HEK293 (cell line): ENCODE measurements at regions not wholly inside any gene's neighbourhood (a gene's known extent, or its start where the extent isn't known, plus 50 kb on each side); places are given as distances from the start of the nearest gene placed in this dataset.
A peak's percentile ranks its signal among the peaks of the same experiment; 100 is the strongest.

ENCODE experiments used
- CTCF ChIA-PET: fragments of 350-600 bp; formaldehyde crosslinking; extraction: SDS; loops from one replicate; lab custom pipeline; 2021; ENCODE audit warnings: antibody characterized with exemption; lab: Yijun Ruan, JAX
- POLR2A ChIA-PET: fragments of 300-600 bp; formaldehyde crosslinking; extraction: SDS; loops from one replicate; lab custom pipeline; 2020; ENCODE audit warnings: antibody characterized with exemption, inconsistent platforms; lab: Yijun Ruan, JAX
- H3K27ac ChIP-seq: fragments of 200-500 bp; sonication (Bioruptor generic); 2 replicates; pipeline ENCODE4 v1.5.1; 2014; ENCODE audit warnings: low read depth, low read length, control low read depth, inconsistent platforms; ENCODE audit errors: extremely low read depth
- H3K36me3 ChIP-seq, 2 experiments: fragments of 200-500 bp in 1 of 2; sonication (Bioruptor generic) in 1 of 2; 1 replicate in 1 of 2; 2 replicates in 1 of 2; pipeline ENCODE4 v1.5.1; 2014 to 2017; ENCODE audit warnings: inconsistent platforms in 2 of 2, low read length in 2 of 2; ENCODE audit not compliant: control insufficient read depth in 2 of 2, insufficient read depth in 1 of 2
- H3K4me1 ChIP-seq: fragments of 200-500 bp; sonication (Bioruptor generic); 2 replicates; pipeline ENCODE4 v1.5.1; 2014; ENCODE audit warnings: mild to moderate bottlenecking, low read length, inconsistent platforms; ENCODE audit not compliant: control insufficient read depth, insufficient read depth
- H3K4me3 ChIP-seq: 2 replicates; pipeline ENCODE4 v1.5.1; 2011; ENCODE audit warnings: low read depth, mild to moderate bottlenecking, control low read depth, low read length, moderate library complexity
- H3K9me3 ChIP-seq: fragments of 200-500 bp; sonication (Bioruptor generic); 2 replicates; pipeline ENCODE4 v1.5.1; 2014; ENCODE audit warnings: low read depth, low read length, inconsistent platforms; ENCODE audit not compliant: control insufficient read depth, insufficient read depth
- BCL11A ChIP-seq: fragments of 450-650 bp; formaldehyde crosslinking; IDR thresholded peaks from 2 replicates; pipeline ENCODE4 v1.5.1; 2016; ENCODE audit warnings: low read depth, missing biosample characterization, missing genetic modification characterization
- GLIS2 ChIP-seq: fragments of 450-650 bp; formaldehyde crosslinking; IDR thresholded peaks from 2 replicates; pipeline ENCODE4 v1.5.1; 2016; ENCODE audit warnings: missing biosample characterization, missing genetic modification characterization
- KLF1 ChIP-seq: fragments of 450-650 bp; formaldehyde crosslinking; IDR thresholded peaks from 2 replicates; pipeline ENCODE4 v1.5.1; 2016; ENCODE audit warnings: missing biosample characterization, missing genetic modification characterization
- PRDM1 ChIP-seq: fragments of 450-650 bp; formaldehyde crosslinking; IDR thresholded peaks from 2 replicates; pipeline ENCODE4; 2016; ENCODE audit warnings: missing biosample characterization, missing genetic modification characterization
- SALL2 ChIP-seq: fragments of 450-650 bp; formaldehyde crosslinking; IDR thresholded peaks from 2 replicates; pipeline ENCODE4 v1.5.0; 2017; ENCODE audit warnings: missing biosample characterization, mild to moderate bottlenecking, missing genetic modification characterization, borderline replicate concordance
- TRIM28 ChIP-seq: IDR thresholded peaks from 2 replicates; pipeline ENCODE4 v1.6.1; 2011; ENCODE audit warnings: low read length, control low read depth, borderline replicate concordance
- YY1 ChIP-seq: fragments of 450-650 bp; formaldehyde crosslinking; IDR thresholded peaks from 2 replicates; pipeline ENCODE4 v1.5.1; 2018; ENCODE audit warnings: missing biosample characterization, missing genetic modification characterization
- ZFHX2 ChIP-seq: fragments of 450-650 bp; formaldehyde crosslinking; conservative IDR thresholded peaks from 2 replicates; pipeline ENCODE4 v1.5.1; 2016; ENCODE audit warnings: missing biosample characterization, missing genetic modification characterization
- ZNF214 ChIP-seq: fragments of 450-650 bp; formaldehyde crosslinking; IDR thresholded peaks from 2 replicates; pipeline ENCODE4 v1.5.1; 2017; ENCODE audit warnings: missing biosample characterization, mild to moderate bottlenecking, missing genetic modification characterization, borderline replicate concordance
- ZNF404 ChIP-seq: fragments of 450-650 bp; formaldehyde crosslinking; IDR thresholded peaks from 2 replicates; pipeline ENCODE4 v1.5.1; 2017; ENCODE audit warnings: missing biosample characterization, missing genetic modification characterization
- ZNF558 ChIP-seq: fragments of 450-650 bp; formaldehyde crosslinking; IDR thresholded peaks from 2 replicates; pipeline ENCODE4 v1.5.1; 2016; ENCODE audit warnings: missing biosample characterization, missing genetic modification characterization
- ZNF707 ChIP-seq: fragments of 450-650 bp; formaldehyde crosslinking; IDR thresholded peaks from 2 replicates; pipeline ENCODE4 v1.5.1; 2016; ENCODE audit warnings: missing biosample characterization, missing genetic modification characterization
- TF ChIP-seq, protein P1 (sequence below): fragments of 450-650 bp; formaldehyde crosslinking; IDR thresholded peaks from 2 replicates; pipeline ENCODE4 v1.5.1; 2017; ENCODE audit warnings: missing biosample characterization, missing genetic modification characterization
- TF ChIP-seq, protein P2 (sequence below): fragments of 450-650 bp; formaldehyde crosslinking; IDR thresholded peaks from 2 replicates; pipeline ENCODE4 v1.5.1; 2016; ENCODE audit warnings: missing biosample characterization, missing genetic modification characterization
- TF ChIP-seq, protein P3 (sequence below): IDR thresholded peaks from 2 replicates; pipeline ENCODE4 v1.6.1; 2011; ENCODE audit warnings: mild to moderate bottlenecking, low read depth, low read length, borderline replicate concordance

DNA sequence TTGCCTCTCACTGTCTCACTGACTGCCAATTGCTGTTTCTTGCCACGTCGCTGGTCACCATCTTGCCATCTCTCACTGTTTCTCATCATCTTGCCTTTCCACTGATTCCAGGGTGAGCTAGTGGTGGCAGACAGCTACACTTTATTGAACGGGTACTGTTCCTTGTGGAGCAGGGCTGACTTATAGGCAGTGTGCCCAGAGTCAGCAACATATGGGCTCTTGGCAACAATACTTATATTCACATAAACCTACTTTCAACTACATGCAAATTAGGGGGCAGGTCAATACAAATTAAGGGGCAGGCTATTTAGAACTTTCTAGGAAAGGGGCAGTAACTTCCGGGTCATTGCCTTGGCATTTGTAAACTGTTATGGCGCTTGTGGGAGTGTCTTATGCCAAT is 186.2 kb upstream of the SYNDIG1 start:
- Histone ChIP-seq H3K4me3 (no peak overlapping the region), H3K27ac (no peak overlapping the region), H3K9me3 (no peaks in the 10 kb centered on the region), H3K4me1 (no peaks in the 10 kb centered on the region), H3K36me3 (no peaks in the 10 kb centered on the region)
- ChIA-PET POLR2A (no interaction called here), CTCF (no interaction called here)
- TF ChIP-seq PRDM1 (tag by site-specific recombination): no peak
- no peak for TF ChIP-seq BCL11A (tag by site-specific recombination)
- TF ChIP-seq ZNF707 (tag by site-specific recombination): no peak

DNA sequence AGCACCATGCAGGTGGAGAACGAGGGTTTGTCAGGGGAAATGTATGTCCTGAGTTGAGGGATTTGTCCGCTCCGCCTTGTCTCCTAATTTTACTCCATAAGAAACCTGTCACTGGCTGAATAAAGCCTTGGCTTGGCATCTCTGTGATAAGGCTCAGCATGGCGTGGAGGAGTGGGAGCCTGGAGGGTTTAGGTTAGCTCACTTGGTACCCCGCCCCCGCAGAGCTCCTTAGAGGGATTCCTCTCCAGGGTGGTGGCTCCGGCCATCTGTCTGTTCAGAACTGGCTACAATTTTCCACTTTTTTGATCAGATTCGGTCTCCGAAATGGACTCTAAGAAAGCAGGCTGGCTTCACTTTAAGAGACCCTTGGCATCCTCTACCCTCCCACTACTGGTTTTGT is 192.2 kb upstream of the SYNDIG1 start:
- CTCF ChIA-PET: no interaction called here
- POLR2A ChIA-PET: no interaction called here
- TF ChIP-seq ZNF214 (tag by site-specific recombination) (no peak), ZFHX2 (tag by site-specific recombination) (0 out of 2 replicates have a peak, but pooled peaks have one; percentile 24), KLF1 (tag by site-specific recombination) (peak; percentile 16; the same call in 1 of the 2 replicates)
- TF ChIP-seq, protein P1, sequence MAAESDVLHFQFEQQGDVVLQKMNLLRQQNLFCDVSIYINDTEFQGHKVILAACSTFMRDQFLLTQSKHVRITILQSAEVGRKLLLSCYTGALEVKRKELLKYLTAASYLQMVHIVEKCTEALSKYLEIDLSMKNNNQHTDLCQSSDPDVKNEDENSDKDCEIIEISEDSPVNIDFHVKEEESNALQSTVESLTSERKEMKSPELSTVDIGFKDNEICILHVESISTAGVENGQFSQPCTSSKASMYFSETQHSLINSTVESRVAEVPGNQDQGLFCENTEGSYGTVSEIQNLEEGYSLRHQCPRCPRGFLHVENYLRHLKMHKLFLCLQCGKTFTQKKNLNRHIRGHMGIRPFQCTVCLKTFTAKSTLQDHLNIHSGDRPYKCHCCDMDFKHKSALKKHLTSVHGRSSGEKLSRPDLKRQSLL (tag by site-specific recombination): no peak

DNA sequence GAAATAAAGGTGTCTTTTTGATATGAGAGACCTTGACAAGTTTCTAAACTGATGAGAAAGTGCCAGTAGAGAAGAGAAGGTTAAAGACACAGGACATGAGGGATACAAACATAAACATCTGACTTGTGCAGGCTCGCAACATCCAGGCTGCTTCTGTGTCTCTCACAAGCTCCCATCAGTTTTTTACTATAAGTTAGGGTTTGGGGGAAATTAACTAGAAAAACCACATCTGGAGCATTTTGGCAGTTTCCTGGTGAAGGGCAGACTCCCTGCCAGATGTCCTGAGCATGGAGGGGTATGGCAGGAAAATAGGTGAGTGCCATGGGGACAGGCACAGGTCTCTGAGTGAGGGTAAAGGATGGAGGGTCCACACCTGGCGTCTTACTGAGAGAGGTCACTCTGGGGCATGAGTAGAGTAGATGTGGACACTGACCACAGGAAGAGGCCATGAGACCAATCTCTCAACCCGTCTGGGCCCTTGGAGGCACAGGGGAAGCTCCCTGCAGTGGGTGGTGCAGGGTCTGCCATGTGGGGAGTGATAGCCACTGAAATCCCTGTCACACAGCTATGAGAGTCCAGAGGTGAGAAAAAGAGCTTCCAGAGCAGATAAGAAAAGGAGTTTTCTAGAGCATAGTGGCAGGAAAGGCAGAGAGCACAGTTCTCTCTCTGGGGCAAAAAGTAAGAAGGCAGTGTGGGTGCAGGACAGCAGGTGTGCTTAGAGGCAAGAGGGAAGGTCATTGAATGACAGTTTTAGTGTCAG is 193.3 kb upstream of the SYNDIG1 start:
- H3K9me3 ChIP-seq: no peaks in the 10 kb centered on the region
- POLR2A ChIA-PET: no interaction called here
- H3K36me3 ChIP-seq: no peaks in the 10 kb centered on the region
- H3K4me1 ChIP-seq: no peaks in the 10 kb centered on the region
- no peak overlapping the region for H3K27ac ChIP-seq
- TF ChIP-seq ZNF404 (no peak), ZNF558 (tag by site-specific recombination) (no peak), TRIM28 (no peak), YY1 (tag by site-specific recombination) (no peak), SALL2 (no peak), GLIS2 (no peak)
- TF ChIP-seq, protein P2, sequence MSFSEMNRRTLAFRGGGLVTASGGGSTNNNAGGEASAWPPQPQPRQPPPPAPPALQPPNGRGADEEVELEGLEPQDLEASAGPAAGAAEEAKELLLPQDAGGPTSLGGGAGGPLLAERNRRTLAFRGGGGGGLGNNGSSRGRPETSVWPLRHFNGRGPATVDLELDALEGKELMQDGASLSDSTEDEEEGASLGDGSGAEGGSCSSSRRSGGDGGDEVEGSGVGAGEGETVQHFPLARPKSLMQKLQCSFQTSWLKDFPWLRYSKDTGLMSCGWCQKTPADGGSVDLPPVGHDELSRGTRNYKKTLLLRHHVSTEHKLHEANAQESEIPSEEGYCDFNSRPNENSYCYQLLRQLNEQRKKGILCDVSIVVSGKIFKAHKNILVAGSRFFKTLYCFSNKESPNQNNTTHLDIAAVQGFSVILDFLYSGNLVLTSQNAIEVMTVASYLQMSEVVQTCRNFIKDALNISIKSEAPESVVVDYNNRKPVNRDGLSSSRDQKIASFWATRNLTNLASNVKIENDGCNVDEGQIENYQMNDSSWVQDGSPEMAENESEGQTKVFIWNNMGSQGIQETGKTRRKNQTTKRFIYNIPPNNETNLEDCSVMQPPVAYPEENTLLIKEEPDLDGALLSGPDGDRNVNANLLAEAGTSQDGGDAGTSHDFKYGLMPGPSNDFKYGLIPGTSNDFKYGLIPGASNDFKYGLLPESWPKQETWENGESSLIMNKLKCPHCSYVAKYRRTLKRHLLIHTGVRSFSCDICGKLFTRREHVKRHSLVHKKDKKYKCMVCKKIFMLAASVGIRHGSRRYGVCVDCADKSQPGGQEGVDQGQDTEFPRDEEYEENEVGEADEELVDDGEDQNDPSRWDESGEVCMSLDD (tag by site-specific recombination): no peak
- TF ChIP-seq, protein P3, sequence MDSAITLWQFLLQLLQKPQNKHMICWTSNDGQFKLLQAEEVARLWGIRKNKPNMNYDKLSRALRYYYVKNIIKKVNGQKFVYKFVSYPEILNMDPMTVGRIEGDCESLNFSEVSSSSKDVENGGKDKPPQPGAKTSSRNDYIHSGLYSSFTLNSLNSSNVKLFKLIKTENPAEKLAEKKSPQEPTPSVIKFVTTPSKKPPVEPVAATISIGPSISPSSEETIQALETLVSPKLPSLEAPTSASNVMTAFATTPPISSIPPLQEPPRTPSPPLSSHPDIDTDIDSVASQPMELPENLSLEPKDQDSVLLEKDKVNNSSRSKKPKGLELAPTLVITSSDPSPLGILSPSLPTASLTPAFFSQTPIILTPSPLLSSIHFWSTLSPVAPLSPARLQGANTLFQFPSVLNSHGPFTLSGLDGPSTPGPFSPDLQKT: no peak
- CTCF ChIA-PET: no interaction called here
- no peak overlapping the region for H3K4me3 ChIP-seq

More for the DNA sequence above, 192.2 kb upstream of the SYNDIG1 start:
- Histone ChIP-seq H3K36me3 (no peaks in the 10 kb centered on the region), H3K4me1 (no peaks in the 10 kb centered on the region), H3K9me3 (no peaks in the 10 kb centered on the region), H3K4me3 (no peak overlapping the region), H3K27ac (no peak overlapping the region)
